VCaP (cell line): ENCODE measurements at regions not wholly inside any gene's neighbourhood (a gene's known extent, or its start where the extent isn't known, plus 50 kb on each side); places are given as distances from the start of the nearest gene placed in this dataset.

Experiments
- H3K27ac ChIP-seq: fragments of 450-650 bp; 2 replicates; pipeline ENCODE4 v1.5.1; 2017
- TF ChIP-seq, protein P1 (sequence below): fragments of 450-650 bp; conservative IDR thresholded peaks from 2 replicates; pipeline ENCODE4 v1.5.1; 2017; ENCODE audit warnings: mild to moderate bottlenecking, moderate library complexity

GRCh38 chr4:15340332-15340731, 87.5 kb upstream of the C1QTNF7 start:
- TF ChIP-seq, protein P1, sequence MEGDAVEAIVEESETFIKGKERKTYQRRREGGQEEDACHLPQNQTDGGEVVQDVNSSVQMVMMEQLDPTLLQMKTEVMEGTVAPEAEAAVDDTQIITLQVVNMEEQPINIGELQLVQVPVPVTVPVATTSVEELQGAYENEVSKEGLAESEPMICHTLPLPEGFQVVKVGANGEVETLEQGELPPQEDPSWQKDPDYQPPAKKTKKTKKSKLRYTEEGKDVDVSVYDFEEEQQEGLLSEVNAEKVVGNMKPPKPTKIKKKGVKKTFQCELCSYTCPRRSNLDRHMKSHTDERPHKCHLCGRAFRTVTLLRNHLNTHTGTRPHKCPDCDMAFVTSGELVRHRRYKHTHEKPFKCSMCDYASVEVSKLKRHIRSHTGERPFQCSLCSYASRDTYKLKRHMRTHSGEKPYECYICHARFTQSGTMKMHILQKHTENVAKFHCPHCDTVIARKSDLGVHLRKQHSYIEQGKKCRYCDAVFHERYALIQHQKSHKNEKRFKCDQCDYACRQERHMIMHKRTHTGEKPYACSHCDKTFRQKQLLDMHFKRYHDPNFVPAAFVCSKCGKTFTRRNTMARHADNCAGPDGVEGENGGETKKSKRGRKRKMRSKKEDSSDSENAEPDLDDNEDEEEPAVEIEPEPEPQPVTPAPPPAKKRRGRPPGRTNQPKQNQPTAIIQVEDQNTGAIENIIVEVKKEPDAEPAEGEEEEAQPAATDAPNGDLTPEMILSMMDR = no peak
- H3K27ac ChIP-seq = no peak overlapping the region

- H3K27ac ChIP-seq = no peak overlapping the region
- TF ChIP-seq, protein P1 = no peak
These were observed 86.7 kb upstream of the C1QTNF7 start for GRCh38 chr4:15340902-15341732.

- no peak overlapping the region for H3K27ac ChIP-seq
- TF ChIP-seq, protein P1 = no peak
These were observed 86.0 kb upstream of the C1QTNF7 start for GRCh38 chr4:15341733-15342300.

DNA sequence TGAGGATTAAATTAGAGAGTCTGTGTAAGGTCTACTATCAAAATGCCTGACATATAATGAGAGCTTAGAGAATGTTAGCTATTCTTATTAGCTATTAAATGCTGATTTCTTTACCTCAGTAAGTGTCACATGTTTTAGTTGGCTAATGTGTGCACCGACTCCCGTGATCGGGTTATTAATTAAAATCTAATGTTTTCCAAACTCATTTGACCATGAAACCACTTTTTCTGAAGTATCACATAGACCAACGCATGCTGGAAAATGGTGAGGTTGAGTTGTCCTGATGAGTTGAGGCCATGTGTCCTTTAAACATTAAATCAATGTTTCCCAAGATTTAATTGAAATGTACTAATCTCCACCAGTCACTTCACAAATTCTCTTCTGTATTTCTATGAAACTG, 84.8 kb upstream of the C1QTNF7 start:
- TF ChIP-seq, protein P1 = no peak
- no peak overlapping the region for H3K27ac ChIP-seq

DNA sequence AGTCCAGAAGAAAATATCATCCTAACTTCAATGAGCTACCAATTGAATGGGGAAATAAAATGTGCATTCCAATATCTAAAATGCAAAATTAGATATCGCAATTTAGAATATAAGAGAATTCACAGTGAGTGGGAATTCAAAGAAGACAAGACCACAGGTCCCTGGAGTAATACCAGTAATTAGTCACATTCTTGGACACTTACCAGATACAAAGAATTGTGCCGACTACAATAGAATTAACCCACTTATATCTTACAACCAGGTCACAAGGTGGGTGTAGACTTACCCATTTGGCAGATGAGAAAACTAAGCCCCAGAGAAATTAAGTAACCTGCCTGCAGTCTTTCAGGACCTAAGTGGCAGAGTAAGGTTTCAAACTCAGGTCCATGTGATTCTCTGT, 84.3 kb upstream of the C1QTNF7 start:
- TF ChIP-seq, protein P1 = no peak
- no peak overlapping the region for H3K27ac ChIP-seq

DNA sequence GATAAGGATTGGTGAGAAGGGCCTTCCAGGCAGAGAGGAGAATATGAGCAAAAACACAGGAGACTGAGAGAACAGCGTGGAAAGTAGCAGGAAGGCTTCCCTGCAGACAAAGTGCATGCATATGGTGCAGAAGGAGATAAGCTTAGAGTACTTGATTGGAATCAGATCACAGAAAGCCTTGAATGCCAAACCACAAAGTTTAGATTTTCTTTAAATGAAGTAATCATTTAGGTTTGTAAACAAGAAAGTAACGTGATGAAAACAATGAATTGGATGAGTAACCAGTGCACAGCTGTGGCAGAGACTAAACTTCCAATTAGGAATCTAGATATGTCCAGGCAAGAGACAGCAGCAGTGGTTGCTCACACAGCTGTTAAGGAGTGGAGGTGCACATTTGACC, 83.8 kb upstream of the C1QTNF7 start:
- no peak overlapping the region for H3K27ac ChIP-seq
- TF ChIP-seq, protein P1 = no peak

GRCh38 chr4:15345134-15345533, 82.7 kb upstream of the C1QTNF7 start:
- TF ChIP-seq, protein P1 = no peak
- H3K27ac ChIP-seq = no peak overlapping the region
